NCI-H345 treated with DMSO at 0.1 percent for 48 hours (cell line): ENCODE measurements at regions not wholly inside any gene's neighbourhood (a gene's known extent, or its start where the extent isn't known, plus 50 kb on each side); places are given as distances from the start of the nearest gene placed in this dataset.

Source experiments
- DNase-seq: peaks from one replicate; lab custom pipeline; 2025; ENCODE audit not compliant: unreplicated experiment; lab: John Stamatoyannopoulos, UW

GRCh38 chr14:65185829-65186228 lies 83.5 kb upstream of the MAX start:
- DNase-seq = no peak

GRCh38 chr14:65186951-65187350 lies 84.6 kb upstream of the MAX start:
- DNase-seq = no peak

- DNase-seq = peak; percentile 58
Measured at GRCh38 chr14:65187421-65188049, 85.2 kb upstream of the MAX start.

- DNase-seq = no peak
Measured at GRCh38 chr14:65190312-65190711, 88.0 kb upstream of the MAX start.

GRCh38 chr14:65191716-65192115 lies 89.4 kb upstream of the MAX start:
- DNase-seq = no peak

- DNase-seq = no peak
Measured at GRCh38 chr14:65192686-65193085, 90.4 kb upstream of the MAX start.

- DNase-seq = no peak
Measured at GRCh38 chr14:65193916-65194590, 91.7 kb upstream of the MAX start.

GRCh38 chr14:65195042-65195719 lies 92.9 kb upstream of the MAX start:
- no peak for DNase-seq

- no peak for DNase-seq
Measured at GRCh38 chr14:65198346-65198745, 96.0 kb upstream of the MAX start.

GRCh38 chr14:65200454-65200853 lies 98.1 kb upstream of the MAX start:
- no peak for DNase-seq

- no peak for DNase-seq
Measured at GRCh38 chr14:65203574-65203973, 101.3 kb upstream of the MAX start.

GRCh38 chr14:65204056-65204455 lies 101.7 kb upstream of the MAX start:
- no peak for DNase-seq

GRCh38 chr14:65206078-65206447 lies 103.7 kb upstream of the MAX start:
- DNase-seq = no peak

GRCh38 chr14:65206448-65207096 lies 104.3 kb upstream of the MAX start:
- no peak for DNase-seq

- no peak for DNase-seq
Measured at GRCh38 chr14:65208548-65208947, 106.2 kb upstream of the MAX start.

GRCh38 chr14:65210118-65210821 lies 108.0 kb upstream of the MAX start:
- DNase-seq = no peak

GRCh38 chr14:65210822-65211182 lies 108.5 kb upstream of the MAX start:
- DNase-seq = no peak

- DNase-seq = no peak
Measured at GRCh38 chr14:65211341-65211987, 109.1 kb upstream of the MAX start.

GRCh38 chr14:65213316-65213715 lies 111.0 kb upstream of the MAX start:
- DNase-seq = no peak

- no peak for DNase-seq
Measured at GRCh38 chr14:65214741-65215140, 112.4 kb upstream of the MAX start.

- DNase-seq = no peak
Measured at GRCh38 chr14:65219353-65219752, 117.0 kb upstream of the MAX start.
